ENCODE measurements at regions not wholly inside any gene's neighbourhood (a gene's known extent, or its start where the extent isn't known, plus 50 kb on each side); places are given as distances from the start of the nearest gene placed in this dataset.
A peak's percentile ranks its signal among the peaks of the same experiment; 100 is the strongest.

DNA sequence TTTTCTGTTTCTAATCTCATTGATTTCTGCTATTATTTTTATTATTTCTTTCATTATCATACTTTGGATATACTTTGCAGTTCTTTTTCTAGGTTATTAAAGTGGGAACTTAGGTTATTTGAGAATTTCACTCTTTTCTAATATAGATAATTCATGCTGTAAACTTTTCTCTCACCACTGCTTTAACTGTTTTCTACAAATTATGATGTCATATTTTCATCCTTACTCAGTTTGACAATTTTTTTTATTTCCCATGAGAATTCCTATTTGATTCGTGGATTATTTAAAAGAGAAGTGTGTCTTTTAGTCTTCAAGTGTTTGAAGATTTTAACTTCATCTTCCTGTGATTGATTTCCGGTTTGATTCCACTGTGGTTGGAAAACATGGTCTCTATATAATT, 336.8 kb upstream of the SALL1 start:
- no peak for DNase-seq (ENCODE audit: low spot score)

DNA sequence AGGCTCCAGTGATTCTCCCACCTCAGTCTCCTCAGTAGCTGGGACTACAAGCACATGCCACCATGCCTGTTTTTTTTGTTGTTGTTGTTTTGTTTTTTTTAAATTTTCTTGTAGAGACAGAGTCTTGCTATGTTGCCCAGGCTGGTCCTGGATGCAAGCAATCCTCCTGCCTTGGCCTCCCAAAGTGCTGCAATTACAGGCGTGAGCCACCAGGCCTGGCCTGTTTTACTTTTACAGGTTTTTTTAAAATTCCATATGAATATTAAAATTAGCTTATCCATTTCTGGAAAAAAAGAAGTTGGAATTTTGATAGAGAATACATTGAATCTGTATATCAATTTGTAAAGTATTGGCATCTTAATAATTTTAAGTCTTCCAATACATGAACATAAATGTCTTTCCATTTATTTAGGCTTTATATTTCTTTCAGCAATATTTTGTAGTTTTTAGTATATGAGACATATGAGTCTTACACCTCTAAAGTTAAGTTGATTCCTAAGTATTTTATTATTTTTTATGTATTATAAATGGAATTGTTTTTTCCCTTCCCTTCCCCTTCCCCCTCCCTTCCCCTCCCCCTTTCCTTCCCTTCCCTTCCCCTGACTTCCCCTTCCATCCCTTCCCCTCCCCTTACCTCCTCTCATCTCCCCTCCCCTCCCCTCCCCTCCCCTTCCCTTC, 323.5 kb upstream of the SALL1 start:
- DNase-seq (ENCODE audit: low spot score): no peak

DNA sequence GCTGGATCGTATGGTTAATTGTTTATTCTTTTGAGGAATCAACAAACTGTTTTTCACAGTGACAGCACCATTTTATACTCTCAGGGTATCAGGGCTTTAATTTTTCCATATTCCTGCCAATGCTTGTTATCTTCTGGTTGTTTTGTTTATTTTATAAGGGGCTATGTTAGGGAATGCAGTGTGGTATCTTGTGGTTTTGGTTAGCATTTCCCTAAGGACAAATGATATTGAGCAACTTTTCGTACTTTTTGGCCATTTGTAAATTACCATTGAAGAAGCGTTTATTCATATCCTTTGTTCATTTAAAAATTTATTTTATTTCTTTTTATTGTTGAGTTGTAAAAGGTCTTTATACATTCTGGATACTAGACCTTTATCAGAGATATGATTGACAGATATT, 322.0 kb upstream of the SALL1 start:
- no peak for DNase-seq (ENCODE audit: low spot score)

DNA sequence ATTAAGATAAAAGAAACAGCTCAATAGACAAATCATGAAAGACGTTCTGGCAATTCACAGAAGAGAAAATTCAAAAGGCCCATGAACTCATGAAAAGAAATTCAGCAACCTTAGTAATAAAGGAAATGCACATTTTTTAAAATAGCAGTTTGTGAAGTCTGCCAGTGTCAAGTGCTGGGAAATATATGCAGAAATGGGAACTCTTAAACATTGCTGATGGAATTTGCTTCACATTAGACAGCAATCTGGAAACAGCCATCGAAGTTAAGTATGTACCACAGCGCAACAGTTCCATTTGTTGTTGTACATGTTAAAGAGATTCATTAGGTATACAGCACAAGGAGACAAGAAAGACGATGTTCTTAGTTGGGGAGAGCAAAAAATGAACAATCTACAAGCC, 319.4 kb upstream of the SALL1 start:
- no peak for DNase-seq (ENCODE audit: low spot score)

DNA sequence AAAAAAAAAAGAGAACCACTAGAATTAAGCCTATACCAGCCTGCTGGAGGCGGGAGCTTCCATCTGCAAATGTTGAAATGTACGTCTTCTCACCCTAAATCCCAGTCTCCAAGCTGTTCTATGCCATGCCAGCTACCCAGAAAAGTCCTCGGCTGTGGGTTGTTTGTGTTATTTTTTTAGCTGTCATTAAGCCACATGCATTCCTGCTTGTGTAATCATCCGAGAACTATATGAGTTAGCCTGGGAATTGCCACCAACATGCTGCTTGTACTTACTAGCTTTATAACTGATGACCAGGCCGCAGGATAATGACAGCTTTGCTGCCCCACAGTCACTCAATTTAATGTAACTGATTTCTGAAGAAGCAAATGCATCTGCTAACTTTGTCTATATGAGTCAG, 313.9 kb upstream of the SALL1 start:
- no peak for DNase-seq (ENCODE audit: low spot score)

DNA sequence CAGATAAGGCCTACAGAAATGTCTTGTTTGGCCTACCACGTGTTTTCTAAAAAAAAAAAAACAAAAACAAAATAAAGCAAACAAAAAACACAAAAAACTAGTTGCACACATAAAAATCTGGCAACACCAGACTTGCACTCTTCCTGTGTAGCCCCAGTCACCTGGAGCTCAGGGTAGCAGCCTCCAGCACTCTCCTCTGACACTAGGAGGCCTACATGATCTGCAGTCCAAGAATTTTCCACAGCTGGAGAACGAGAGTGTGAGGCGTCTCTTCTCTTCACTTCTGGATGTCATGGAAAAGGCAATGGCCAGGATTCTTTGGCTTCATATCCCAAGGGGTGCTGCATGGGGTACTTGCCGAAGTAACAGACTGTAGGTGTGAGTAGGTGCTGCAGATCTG, 310.2 kb upstream of the SALL1 start:
- DNase-seq (ENCODE audit: low spot score): no peak

DNA sequence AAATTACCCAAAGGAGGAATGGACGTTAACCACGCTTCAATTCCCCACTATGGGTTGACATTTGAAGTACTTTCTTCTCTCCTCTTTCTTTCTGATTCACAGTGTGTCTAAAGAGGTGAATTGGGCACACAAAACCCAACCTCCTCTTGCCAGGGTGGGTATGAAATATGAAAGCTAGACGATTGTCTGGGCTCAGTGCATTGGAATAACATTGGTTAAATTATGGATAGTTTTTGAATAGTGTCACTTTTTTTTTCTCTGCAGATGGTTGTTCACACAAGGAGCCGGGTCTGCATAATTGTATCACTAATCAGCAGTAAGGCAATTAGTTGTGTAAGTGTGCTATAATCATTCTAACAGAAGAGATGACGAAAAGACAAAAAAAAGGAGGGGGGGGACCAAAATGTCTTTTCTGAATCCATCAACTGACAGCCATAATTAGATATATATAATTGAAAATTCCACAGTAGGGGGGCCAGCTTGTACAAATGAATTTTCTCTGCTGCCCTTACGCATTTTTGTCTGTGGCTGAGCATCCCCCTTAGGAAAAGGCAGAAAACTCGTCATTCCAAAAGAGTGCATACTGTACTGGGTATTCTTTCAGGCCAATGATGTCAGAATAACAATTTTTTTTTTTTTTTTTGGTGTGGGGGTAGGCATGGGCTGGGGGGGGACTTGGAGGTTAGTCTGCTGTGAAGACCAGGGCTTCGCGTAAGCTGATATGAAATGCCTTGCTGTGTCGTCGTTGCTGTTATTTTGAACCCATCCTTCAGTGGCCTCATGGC, 307.5 kb upstream of the SALL1 start:
- no peak for DNase-seq (ENCODE audit: low spot score)

DNA sequence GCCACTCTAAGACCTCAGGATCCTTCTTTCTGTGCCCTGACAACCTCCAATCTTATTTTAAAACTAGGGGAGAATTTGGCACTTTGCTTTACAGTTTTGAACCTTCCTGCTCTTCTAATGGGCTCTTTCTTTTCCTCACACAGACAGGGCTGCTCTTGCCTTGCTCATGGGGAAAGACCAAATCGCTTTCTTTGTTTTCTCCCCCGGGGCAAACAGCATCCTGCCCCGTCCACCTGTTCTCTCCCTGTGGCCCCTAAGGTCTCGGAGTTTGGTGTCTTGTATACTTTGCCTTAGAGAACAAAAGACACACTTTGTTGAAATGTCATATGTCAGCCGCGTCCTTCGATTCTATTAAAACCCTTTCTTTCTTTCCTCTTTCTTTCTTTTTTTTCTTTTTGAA, 306.7 kb upstream of the SALL1 start:
- no peak for DNase-seq (ENCODE audit: low spot score)

DNA sequence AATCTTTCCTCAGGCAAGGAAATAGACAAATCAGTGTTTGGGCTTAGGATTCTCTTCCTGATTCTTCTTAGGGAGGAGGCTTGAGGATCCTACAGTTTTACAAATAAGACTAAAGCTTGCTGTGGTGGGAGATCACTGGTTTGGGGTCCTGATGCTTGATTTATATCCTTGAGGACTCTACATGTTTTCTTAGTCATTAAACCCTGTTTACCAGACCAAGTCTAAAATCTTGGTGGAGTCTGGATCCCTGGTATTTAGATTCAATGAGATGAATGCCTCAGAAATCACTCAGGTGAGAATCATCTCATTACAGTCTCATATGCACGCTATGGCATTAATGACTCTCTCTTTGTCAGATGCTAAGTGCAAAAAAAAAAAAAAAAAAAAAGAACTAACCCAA, 304.3 kb upstream of the SALL1 start:
- DNase-seq (ENCODE audit: low spot score): no peak

DNA sequence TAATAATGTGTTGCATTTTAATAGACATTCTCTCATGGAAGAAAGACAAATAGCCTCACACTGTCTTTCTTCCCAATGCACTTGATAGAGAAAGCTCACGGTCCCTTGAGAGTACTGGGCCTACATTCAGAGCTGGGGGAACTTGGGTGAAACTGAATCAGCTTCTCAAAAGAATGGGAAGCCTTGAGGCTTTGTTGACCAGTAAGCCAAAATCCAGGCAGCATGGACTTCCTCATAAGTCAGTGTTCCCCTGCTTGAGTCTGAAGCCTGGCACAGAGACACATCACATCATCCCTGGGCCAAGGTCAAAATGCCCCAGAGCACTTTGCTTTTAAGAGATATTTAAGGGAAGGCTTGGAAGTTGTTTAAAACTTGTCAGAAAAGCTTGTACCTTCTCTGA, 302.2 kb upstream of the SALL1 start:
- no peak for DNase-seq (ENCODE audit: low spot score)

DNA sequence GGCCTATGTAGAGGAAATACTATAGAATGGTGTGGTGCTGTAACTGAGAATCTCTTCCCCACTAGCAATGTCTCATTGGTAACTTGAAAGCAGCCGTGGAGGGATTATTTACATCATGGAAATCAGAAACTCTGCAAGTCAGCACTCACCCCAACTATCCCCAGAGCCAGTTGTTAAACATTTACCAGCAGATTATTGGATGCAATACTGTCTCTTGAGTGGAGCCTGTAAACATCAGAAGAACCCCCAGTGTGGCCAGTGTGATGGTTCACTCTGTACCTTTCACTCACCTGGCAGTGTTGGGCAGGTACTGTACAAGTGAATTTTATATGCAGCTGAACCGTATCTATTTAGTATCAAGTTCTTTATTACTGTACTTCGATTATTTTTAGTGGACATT, 299.8 kb upstream of the SALL1 start:
- DNase-seq (ENCODE audit: low spot score): no peak

DNA sequence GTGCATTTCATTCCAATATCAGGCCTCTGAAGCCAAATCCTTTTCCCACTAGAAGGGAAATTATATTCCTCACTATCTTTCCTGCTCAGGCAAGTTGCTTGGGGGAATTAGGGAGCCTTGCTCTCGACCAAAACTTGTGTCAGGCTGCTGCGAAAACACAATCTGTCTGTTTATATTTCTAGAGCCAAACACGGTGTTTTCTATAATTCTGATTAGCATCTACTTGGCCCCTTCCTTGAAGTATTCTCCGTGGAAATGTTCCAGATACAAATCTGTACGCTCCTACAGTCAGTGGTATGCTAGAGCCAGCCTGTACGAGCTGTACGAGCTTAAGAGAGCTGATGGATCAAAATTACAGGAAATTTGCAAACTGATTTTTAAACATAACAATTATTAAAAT, 299.3 kb upstream of the SALL1 start:
- no peak for DNase-seq (ENCODE audit: low spot score)

DNA sequence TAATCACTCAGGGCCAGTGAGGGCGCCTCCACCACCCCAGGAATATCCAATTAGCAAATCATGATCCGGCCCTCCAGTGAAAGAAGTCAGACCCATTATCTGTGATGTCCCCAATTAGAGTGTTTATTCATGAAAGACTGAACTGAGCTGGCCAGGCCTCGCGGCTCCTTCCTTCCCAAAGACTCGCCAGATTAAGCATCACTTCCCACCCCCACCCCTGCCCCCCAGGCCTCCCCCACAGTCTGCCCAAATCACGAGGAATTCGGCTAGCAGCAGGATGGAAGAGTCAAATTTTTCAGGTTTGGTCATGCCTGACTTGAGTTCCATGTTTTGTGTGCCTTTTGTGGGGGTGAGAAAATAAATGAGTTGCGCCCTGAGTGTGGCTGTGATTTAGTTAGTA, 298.4 kb upstream of the SALL1 start:
- DNase-seq (ENCODE audit: low spot score): no peak

DNA sequence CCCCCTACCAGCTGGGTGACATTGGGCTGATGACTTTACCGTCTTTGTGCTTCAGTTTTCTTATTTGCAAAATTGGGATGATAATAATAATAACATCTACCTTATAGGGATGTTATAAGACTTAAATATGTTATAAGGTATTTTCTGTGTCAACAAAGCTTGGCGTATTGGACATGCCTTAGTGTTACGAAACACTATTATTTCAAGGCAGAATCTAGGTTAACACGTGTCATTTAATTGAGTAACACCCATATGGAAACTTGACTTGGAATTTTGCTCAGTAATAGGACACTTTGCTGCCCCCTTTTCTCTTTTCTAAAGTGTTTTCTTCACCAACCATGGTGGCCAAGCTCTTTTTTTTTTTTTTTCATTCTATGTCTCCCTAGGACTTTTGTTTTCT, 294.2 kb upstream of the SALL1 start:
- no peak for DNase-seq (ENCODE audit: low spot score)

DNA sequence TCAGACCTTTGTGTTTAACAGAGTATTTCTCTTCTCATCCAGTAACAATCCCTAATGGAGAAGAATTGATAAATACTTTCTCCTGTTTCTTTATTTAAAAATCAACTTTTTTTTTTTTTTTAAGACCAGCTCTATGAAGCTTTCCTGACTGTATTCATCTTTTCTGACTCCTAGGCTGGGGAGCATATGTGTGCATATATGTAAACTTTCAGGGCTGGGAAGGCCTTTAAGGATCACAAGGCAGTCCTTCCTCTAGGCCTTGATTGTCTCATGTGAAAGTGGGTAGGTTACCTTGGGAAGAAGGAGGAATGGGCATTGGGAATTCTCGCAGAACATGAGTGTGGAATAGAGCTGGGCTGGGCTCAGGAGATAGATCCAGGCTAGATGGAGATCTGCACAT, 292.9 kb upstream of the SALL1 start:
- DNase-seq (ENCODE audit: low spot score): no peak

DNA sequence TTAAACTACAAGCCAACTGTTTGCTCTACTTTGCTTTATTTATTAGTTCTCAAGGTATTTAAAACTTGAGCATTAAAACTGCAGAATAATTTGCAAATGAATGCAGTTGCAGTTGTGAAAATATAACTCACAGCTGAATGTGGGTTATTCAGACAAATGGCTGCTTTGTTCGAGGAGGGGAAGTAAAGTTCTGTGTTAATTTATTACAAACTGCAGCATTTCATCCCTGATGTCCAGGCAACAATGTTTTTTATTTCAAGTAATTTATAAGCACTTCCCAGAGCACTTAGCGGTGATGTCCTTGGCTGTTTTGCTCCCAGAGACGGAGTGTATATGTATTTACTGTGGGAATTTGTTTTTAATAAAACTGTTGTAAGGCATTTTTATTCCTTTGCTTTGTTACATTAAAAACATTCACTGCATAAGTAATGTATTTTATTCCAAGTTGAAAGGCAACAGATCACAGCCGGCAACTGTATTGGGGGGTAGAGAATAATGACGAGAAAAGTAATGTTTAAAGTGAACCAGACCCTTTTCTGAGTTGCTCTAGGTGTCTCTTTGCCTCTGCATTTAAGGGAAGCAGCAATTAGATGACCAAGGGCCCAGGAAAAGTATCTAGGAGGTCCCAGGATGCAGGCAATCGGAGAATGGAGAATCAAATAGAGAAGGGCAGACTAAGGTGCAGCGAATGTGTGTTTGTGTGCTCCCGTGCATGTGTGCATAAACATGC, 291.2 kb upstream of the SALL1 start:
- peak; percentile 42 for DNase-seq (ENCODE audit: low spot score)

DNA sequence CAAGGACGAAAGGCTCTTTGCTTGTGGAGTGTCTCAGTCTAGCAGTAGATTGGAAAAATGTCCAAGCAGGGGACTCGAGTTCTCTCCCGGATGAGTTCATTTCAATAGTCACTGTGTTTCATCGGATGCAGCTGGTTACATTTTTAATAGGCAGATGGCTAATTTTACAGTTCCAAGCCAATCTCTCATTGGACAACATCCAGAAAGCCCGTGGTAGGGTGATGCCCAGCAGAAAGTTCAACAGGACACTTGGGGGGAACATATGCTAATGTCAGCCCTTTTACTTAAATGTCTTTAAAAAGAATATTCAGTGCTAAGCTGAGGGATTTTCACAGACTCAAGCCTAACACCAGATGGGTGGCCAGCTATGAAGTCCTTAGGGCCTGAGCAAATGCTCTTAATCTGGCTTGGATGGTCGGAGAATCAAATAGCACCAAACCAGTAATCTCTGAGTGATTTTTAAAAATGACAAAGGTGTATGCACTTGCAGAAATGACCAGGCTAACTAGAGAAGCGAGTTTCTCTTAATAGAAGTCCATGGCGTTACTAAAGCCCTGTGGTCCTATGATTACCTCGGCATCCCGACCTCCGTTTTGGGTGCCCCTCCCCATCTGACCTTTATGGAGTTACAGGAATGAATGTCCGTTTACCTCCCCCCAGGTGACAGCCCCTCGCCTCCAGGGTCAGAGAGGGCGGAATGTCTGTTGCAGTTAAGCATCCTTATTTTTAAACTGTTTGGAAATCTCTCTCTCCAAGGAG, 289.2 kb upstream of the SALL1 start:
- DNase-seq (ENCODE audit: low spot score): peak; percentile 86

DNA sequence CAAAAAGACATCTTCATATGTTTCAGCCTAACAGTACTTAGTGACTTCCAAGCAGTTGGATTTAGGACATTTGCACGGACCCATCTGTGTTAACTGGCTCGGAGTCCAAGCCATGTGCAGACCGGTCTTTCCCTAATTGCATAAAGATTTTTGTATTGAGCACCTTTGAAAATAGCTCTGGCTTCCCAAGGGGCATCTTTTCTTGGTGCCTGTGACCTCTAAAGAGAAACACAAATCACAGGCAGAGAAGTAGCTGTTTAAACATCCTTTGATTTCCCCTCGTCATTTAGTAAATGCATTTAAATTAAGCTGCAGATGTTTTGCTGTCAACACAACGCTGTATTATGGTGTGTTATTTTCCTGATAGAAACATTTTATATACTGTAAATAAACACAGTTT, 288.2 kb upstream of the SALL1 start:
- DNase-seq (ENCODE audit: low spot score): peak; percentile 27

DNA sequence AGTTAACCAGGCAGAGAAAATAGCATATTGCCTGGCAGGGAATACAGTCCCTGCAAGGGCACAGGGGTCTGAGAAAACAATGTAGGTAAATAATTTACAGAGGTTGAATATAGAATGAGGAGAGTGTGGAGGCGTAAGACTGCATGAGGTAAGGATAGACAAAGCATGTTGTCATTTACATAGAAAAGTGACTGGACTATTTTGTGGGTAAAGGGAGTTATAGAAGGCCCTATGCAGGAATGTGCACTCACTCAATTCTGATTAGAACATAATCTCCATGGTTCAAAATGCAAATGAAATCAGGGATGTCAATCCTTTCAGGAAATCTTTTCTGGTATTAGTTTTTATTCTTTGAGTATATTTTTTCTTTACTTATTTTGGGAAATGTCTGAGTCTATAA, 285.7 kb upstream of the SALL1 start:
- no peak for DNase-seq (ENCODE audit: low spot score)

DNA sequence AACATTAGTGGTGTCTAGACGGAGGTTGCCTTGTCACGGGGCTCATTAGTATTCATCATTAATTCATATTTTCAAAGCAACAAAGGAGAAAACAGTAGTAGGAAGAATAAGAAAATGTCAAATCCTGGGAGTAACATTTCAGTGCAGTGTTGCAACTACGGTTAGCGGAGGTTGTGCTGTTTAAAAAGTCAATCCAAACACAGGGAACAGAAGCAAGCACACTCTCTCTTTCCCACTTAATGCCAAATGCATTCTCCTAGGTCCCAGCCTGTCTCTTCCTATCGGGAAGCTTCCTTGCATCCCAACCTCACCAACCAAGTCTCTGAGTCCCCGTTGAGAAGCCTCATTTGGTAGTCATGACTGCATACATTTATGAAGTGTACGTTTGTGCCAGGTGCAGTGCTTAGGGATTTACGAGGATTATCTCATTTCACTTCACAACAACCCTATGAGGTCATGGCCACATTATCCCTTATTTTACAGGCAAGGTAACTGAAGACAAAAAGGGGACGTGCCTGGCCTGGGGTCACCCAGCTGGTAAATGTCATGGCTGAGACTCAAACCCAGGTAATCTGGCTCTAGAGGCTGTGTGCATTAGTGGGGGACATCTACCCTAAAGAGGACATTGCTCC, 283.6 kb upstream of the SALL1 start:
- DNase-seq (ENCODE audit: low spot score): no peak

DNA sequence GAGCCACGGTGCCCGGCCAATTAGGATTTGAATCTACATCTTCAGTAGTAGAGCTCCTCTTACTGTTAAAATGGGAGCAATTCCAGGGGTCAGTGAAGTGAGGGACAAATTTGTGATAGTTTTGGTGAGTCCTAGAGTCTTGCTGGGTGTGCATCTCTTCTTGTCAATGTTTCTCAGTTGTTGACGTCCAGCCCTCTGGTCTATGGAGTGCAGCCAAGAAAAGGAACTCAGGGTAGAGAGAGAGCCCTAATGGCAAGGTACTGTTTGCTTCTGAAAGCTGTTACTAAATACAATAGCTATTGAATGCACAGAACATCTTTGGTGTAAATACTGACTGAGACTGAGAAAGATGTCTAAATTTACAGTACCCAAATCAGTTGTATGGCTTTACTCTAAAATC, 282.5 kb upstream of the SALL1 start:
- no peak for DNase-seq (ENCODE audit: low spot score)
